Neural cell (in vitro differentiated cells): ENCODE measurements at regions not wholly inside any gene's neighbourhood (a gene's known extent, or its start where the extent isn't known, plus 50 kb on each side); places are given as distances from the start of the nearest gene placed in this dataset.

Experiments
- H2AFZ ChIP-seq: fragments of 200-600, 300-800 bp; sonication (generic), shearing (Covaris generic); 2 replicates; pipeline ENCODE4 v1.6.0; 2014; ENCODE audit warnings: low read depth, mild to moderate bottlenecking, antibody characterized with exemption, low read length, moderate library complexity
- H3F3A ChIP-seq: fragments of 200-600 bp; shearing (Covaris generic); 2 replicates; pipeline ENCODE4 v1.6.1; 2016; ENCODE audit warnings: mild to moderate bottlenecking, moderate library complexity, mixed read lengths, antibody characterized with exemption, low read length; ENCODE audit not compliant: insufficient read depth, poor library complexity, severe bottlenecking
- H3K27ac ChIP-seq: fragments of 200-600, 300-800 bp; sonication (generic), shearing (Covaris generic); 2 replicates; pipeline ENCODE4 v1.5.1; 2014; ENCODE audit warnings: mild to moderate bottlenecking, low read length, moderate library complexity
- H3K27me3 ChIP-seq: fragments of 300-800, 200-600 bp; sonication (generic), shearing (Covaris generic); 2 replicates; pipeline ENCODE4 v1.6.0; 2014; ENCODE audit warnings: mild to moderate bottlenecking, low read depth, low read length, moderate library complexity; ENCODE audit not compliant: insufficient read depth
- H3K36me3 ChIP-seq: fragments of 300-800, 200-600 bp; sonication (generic), shearing (Covaris generic); 2 replicates; pipeline ENCODE4 v1.5.1; 2014; ENCODE audit warnings: mild to moderate bottlenecking, antibody characterized with exemption, low read length, moderate library complexity; ENCODE audit not compliant: insufficient read depth
- H3K4me2 ChIP-seq: fragments of 300-800, 200-600 bp; sonication (generic), shearing (Covaris generic); 2 replicates; pipeline ENCODE4 v1.6.0; 2014; ENCODE audit warnings: mild to moderate bottlenecking, low read length
- H3K4me3 ChIP-seq: fragments of 300-800, 200-600 bp; sonication (generic), shearing (Covaris generic); 2 replicates; pipeline ENCODE4 v1.5.1; 2014; ENCODE audit warnings: mild to moderate bottlenecking, low read length, moderate library complexity
- H3K79me2 ChIP-seq: fragments of 200-600 bp; shearing (Covaris generic); replicated peaks from 2 replicates; pipeline ENCODE4 v1.6.0; 2014; ENCODE audit warnings: mild to moderate bottlenecking, low read length, moderate library complexity; ENCODE audit not compliant: insufficient read depth
- H3K9ac ChIP-seq: fragments of 300-800, 200-600 bp; sonication (generic), shearing (Covaris generic); 2 replicates; pipeline ENCODE4 v1.6.1; 2016; ENCODE audit warnings: mild to moderate bottlenecking, low read length, mixed read lengths
- H3K9me2 ChIP-seq: fragments of 200-600 bp; shearing (Covaris generic); 2 replicates; pipeline ENCODE4 v1.6.1; 2016; ENCODE audit warnings: mild to moderate bottlenecking, low read length, mixed read lengths; ENCODE audit not compliant: insufficient read depth
- H3K9me3 ChIP-seq: fragments of 200-600, 300-800 bp; sonication (generic), shearing (Covaris generic); 2 replicates; pipeline ENCODE4 v1.6.1; 2016; ENCODE audit warnings: mild to moderate bottlenecking, mixed run types, low read length, moderate library complexity, mixed read lengths
- H4K20me1 ChIP-seq: fragments of 200-600 bp; shearing (Covaris generic); 2 replicates; pipeline ENCODE4 v1.6.1; 2016; ENCODE audit warnings: mild to moderate bottlenecking, mixed run types; ENCODE audit not compliant: insufficient read depth
- CTCF ChIP-seq: fragments of 450-650 bp; IDR thresholded peaks from 2 replicates; pipeline ENCODE4 v1.5.1; 2014; ENCODE audit warnings: antibody characterized with exemption, mild to moderate bottlenecking, moderate library complexity; ENCODE audit not compliant: poor library complexity, severe bottlenecking
- EP300 ChIP-seq: fragments of 450-650 bp; conservative IDR thresholded peaks from 2 replicates; pipeline ENCODE4 v1.6.1; 2014; ENCODE audit warnings: antibody characterized with exemption, mild to moderate bottlenecking, moderate library complexity; ENCODE audit not compliant: poor library complexity, severe bottlenecking
- EZH2 ChIP-seq: fragments of 200-600, 300-800 bp; shearing (Covaris generic), sonication (generic); IDR thresholded peaks from 2 replicates; pipeline ENCODE4 v1.6.1; 2014; ENCODE audit warnings: antibody characterized with exemption, low read length, borderline replicate concordance, mild to moderate bottlenecking; ENCODE audit not compliant: insufficient read depth, poor library complexity, severe bottlenecking
- MXI1 ChIP-seq: fragments of 450-650 bp; conservative IDR thresholded peaks from 2 replicates; pipeline ENCODE4 v1.6.1; 2014; ENCODE audit warnings: antibody characterized with exemption, mild to moderate bottlenecking; ENCODE audit not compliant: poor library complexity, severe bottlenecking
- POLR2AphosphoS5 ChIP-seq: IDR thresholded peaks from 2 replicates; pipeline ENCODE4 v1.6.1; 2012
- RAD21 ChIP-seq: fragments of 450-650 bp; conservative IDR thresholded peaks from 2 replicates; pipeline ENCODE4 v1.6.1; 2014; ENCODE audit warnings: antibody characterized with exemption, mild to moderate bottlenecking, moderate library complexity
- REST ChIP-seq: IDR thresholded peaks from 2 replicates; pipeline ENCODE4 v1.6.1; 2012; ENCODE audit warnings: borderline replicate concordance
- SMC3 ChIP-seq: fragments of 450-650 bp; conservative IDR thresholded peaks from 2 replicates; pipeline ENCODE4 v1.6.1; 2014; ENCODE audit warnings: antibody characterized with exemption, mild to moderate bottlenecking, moderate library complexity; ENCODE audit not compliant: poor library complexity
- TAF1 ChIP-seq: IDR thresholded peaks from 2 replicates; pipeline ENCODE4 v1.6.1; 2012; ENCODE audit warnings: low read depth

- Histone ChIP-seq H3K4me2 (no peak overlapping the region), H3K79me2 (no peaks in the 10 kb centered on the region)
- TF ChIP-seq EZH2: no peak
- no peak for TF ChIP-seq REST
- TF ChIP-seq POLR2AphosphoS5: no peak
- TF ChIP-seq TAF1: no peak
- no peak for TF ChIP-seq RAD21
- TF ChIP-seq SMC3: no peak
- no peak for TF ChIP-seq EP300
- TF ChIP-seq CTCF: no peak
- no peak for TF ChIP-seq MXI1
These were observed 517.9 kb downstream of the EIPR1 start for GRCh38 chr2:2859732-2860131.

DNA sequence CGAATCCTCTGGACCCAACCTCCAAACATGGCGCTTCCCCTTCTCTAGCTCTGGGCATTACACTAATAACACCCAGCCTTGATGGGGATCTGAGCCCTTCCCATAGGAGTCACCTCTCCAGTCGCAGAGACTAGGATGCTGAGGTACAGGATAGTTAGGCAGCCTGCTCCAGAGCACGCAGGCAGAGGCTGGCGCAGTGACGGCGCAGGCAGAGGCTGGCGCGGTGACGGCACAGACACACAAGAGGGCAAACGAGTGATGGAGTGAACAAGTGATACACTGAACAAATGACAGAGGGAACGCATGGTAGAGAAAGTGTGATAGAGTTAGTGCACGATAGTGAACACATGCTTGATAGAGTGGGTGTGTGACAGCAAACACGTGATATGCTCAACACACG is 518.5 kb downstream of the EIPR1 start:
- no peaks in the 10 kb centered on the region for H3K27me3 ChIP-seq
- TF ChIP-seq EP300 (no peak), TAF1 (no peak), MXI1 (no peak)
- H3K79me2 ChIP-seq: no peaks in the 10 kb centered on the region
- no peaks in the 10 kb centered on the region for H4K20me1 ChIP-seq
- no peaks in the 10 kb centered on the region for H3K36me3 ChIP-seq
- H3K27ac ChIP-seq: peak overlapping the region; percentile 24
- no peaks in the 10 kb centered on the region for H3K9me2 ChIP-seq
- H3K9me3 ChIP-seq: no peaks in the 10 kb centered on the region
- H2AFZ ChIP-seq: no peak overlapping the region
- no peak overlapping the region for H3K4me2 ChIP-seq
- H3K9ac ChIP-seq: no peak overlapping the region
- H3F3A ChIP-seq: no peaks in the 10 kb centered on the region
- no peak overlapping the region for H3K4me3 ChIP-seq

More at GRCh38 chr2:2859732-2860131, 517.9 kb downstream of the EIPR1 start:
- Histone ChIP-seq H3K9ac (no peak overlapping the region), H3K9me2 (no peaks in the 10 kb centered on the region), H3K27ac (no peak overlapping the region), H3F3A (no peaks in the 10 kb centered on the region), H3K9me3 (no peaks in the 10 kb centered on the region), H3K4me3 (no peak overlapping the region), H3K27me3 (no peaks in the 10 kb centered on the region), H4K20me1 (no peaks in the 10 kb centered on the region), H3K36me3 (no peaks in the 10 kb centered on the region), H2AFZ (no peak overlapping the region)
